HCT116 (cell line): ENCODE measurements at regions not wholly inside any gene's neighbourhood (a gene's known extent, or its start where the extent isn't known, plus 50 kb on each side); places are given as distances from the start of the nearest gene placed in this dataset.

Experiments used
- ATAC-seq: fragments of 200-7000 bp; cut with Tn5 transposase; 2 replicates; pipeline ENCODE4 v1.9.1; 2020; ENCODE audit warnings: mild to moderate bottlenecking, moderate library complexity
- BruUV-seq: library from RNA; stranded (reverse); fragments of 400-500 nt; replicated peaks from 2 replicates; lab custom pipeline; 2021; lab: Mats Ljungman, UMichigan
- CTCF ChIA-PET: fragments of 300-600 bp; sonication (Branson Sonifier 250); formaldehyde crosslinking; loops from one replicate; lab custom pipeline; 2021; ENCODE audit warnings: antibody characterized with exemption; lab: Charles Lee
- POLR2A ChIA-PET: fragments of 300-600, 350-600 bp; sonication (Branson Sonifier 250); formaldehyde crosslinking; loops from one replicate; lab custom pipeline; 2021; ENCODE audit warnings: antibody characterized with exemption; lab: Charles Lee
- RAD21 ChIA-PET, 2 experiments: fragments of 300-600 bp; sonication (Branson Sonifier 250); formaldehyde crosslinking; loops; one replicate each; lab custom pipeline; 2023; ENCODE audit warnings: low total read pairs in 2 of 2; ENCODE audit not compliant: uncharacterized antibody in 2 of 2, unreplicated experiment in 2 of 2, low non-redundant PET in 1 of 2; lab: Charles Lee
- DNase-seq: peaks from one replicate; pipeline ENCODE4 v3.0.0-alpha.2; 2010; ENCODE audit warnings: low read depth, low spot score
- H2AFZ ChIP-seq: fragments of 200-600 bp; shearing (Covaris generic), sonication (generic); 2 replicates; pipeline ENCODE4 v1.6.1; 2017; ENCODE audit warnings: low read depth, mixed run types, mixed read lengths, antibody characterized with exemption, low read length; ENCODE audit not compliant: poor library complexity, severe bottlenecking
- H3K27ac ChIP-seq: 2 replicates; pipeline ENCODE4 v1.5.1; 2012; ENCODE audit warnings: low read depth, low read length
- H3K27me3 ChIP-seq: fragments of 200-600 bp; sonication (generic); 2 replicates; pipeline ENCODE4 v1.6.1; 2016; ENCODE audit warnings: mixed run types, low read length, mixed read lengths; ENCODE audit not compliant: insufficient read depth
- H3K36me3 ChIP-seq, 2 experiments: fragments of 200-500 bp in 1 of 2; fragments of 200-600 bp in 1 of 2; sonication (Bioruptor generic) in 1 of 2; sonication (generic) in 1 of 2; 2 replicates each; pipeline versions ENCODE4 v1.5.1 to v1.6.1; 2014 to 2016; ENCODE audit warnings: low read length in 2 of 2, inconsistent platforms in 1 of 2, mixed read lengths in 1 of 2, mixed run types in 1 of 2; ENCODE audit not compliant: insufficient read depth in 2 of 2, control insufficient read depth in 1 of 2
- H3K4me1 ChIP-seq, 2 experiments: fragments of 200-600 bp in 1 of 2; sonication (generic) in 1 of 2; 2 replicates each; pipeline versions ENCODE4 v1.5.1 to v1.6.1; 2012 to 2017; ENCODE audit warnings: low read length in 2 of 2, inconsistent platforms in 1 of 2, mild to moderate bottlenecking in 1 of 2, mixed read lengths in 1 of 2, mixed run types in 1 of 2, moderate library complexity in 1 of 2; ENCODE audit not compliant: insufficient read depth in 2 of 2, control insufficient read depth in 1 of 2
- H3K4me2 ChIP-seq: fragments of 200-600 bp; sonication (generic); 2 replicates; pipeline ENCODE4 v1.6.1; 2017; ENCODE audit warnings: mixed run types, low read length, mixed read lengths
- H3K4me3 ChIP-seq, 2 experiments: fragments of 200-600 bp in 1 of 2; sonication (generic) in 1 of 2; replicated peaks in 1 of 2; 2 replicates each; pipeline ENCODE4 v1.5.1; 2011 to 2016; ENCODE audit warnings: low read length in 2 of 2, control low read depth in 1 of 2, low read depth in 1 of 2, mild to moderate bottlenecking in 1 of 2, mixed read lengths in 1 of 2, mixed run types in 1 of 2
- H3K79me2 ChIP-seq: fragments of 200-600 bp; sonication (generic); 2 replicates; pipeline ENCODE4 v1.6.1; 2017; ENCODE audit warnings: mild to moderate bottlenecking, mixed run types, low read length, moderate library complexity, mixed read lengths; ENCODE audit not compliant: insufficient read depth
- H3K9ac ChIP-seq: fragments of 200-600 bp; sonication (generic); 2 replicates; pipeline ENCODE4 v1.6.1; 2016; ENCODE audit warnings: low read length, mixed read lengths
- H3K9me2 ChIP-seq: fragments of 200-600 bp; sonication (generic), shearing (Covaris generic); 2 replicates; pipeline ENCODE4 v1.6.1; 2017; ENCODE audit warnings: mixed run types, mild to moderate bottlenecking, moderate library complexity; ENCODE audit not compliant: insufficient read depth
- H3K9me3 ChIP-seq, 2 experiments: fragments of 200-500 bp in 1 of 2; fragments of 200-600 bp in 1 of 2; sonication (Bioruptor generic) in 1 of 2; sonication (generic) in 1 of 2; 2 replicates each; pipeline ENCODE4 v1.6.1; 2014 to 2017; ENCODE audit warnings: low read length in 2 of 2, mixed read lengths in 2 of 2, inconsistent platforms in 1 of 2, low read depth in 1 of 2, mild to moderate bottlenecking in 1 of 2, mixed run types in 1 of 2, moderate library complexity in 1 of 2; ENCODE audit not compliant: control insufficient read depth in 1 of 2, insufficient read depth in 1 of 2
- H4K20me1 ChIP-seq: fragments of 200-600 bp; sonication (generic), shearing (Covaris generic); 2 replicates; pipeline ENCODE4 v1.6.1; 2017; ENCODE audit warnings: mixed run types, mild to moderate bottlenecking, moderate library complexity; ENCODE audit not compliant: insufficient read depth
- CEBPB ChIP-seq: IDR thresholded peaks from 2 replicates; pipeline ENCODE4 v1.6.1; 2012; ENCODE audit warnings: low read depth
- ELF1 ChIP-seq: IDR thresholded peaks from 2 replicates; pipeline ENCODE4 v1.6.1; 2012; ENCODE audit warnings: low read depth, borderline replicate concordance
- EZH2phosphoT487 ChIP-seq: fragments of 200-600 bp; IDR thresholded peaks from 2 replicates; pipeline ENCODE4 v1.6.1; 2018; ENCODE audit warnings: antibody characterized with exemption, borderline replicate concordance
- FOSL1 ChIP-seq: IDR thresholded peaks from 2 replicates; pipeline ENCODE4 v1.6.1; 2012; ENCODE audit warnings: low read depth
- REST ChIP-seq: IDR thresholded peaks from 2 replicates; pipeline ENCODE4 v1.6.1; 2012; ENCODE audit warnings: low read depth
- SIN3A ChIP-seq: IDR thresholded peaks from 2 replicates; pipeline ENCODE4 v1.6.1; 2012; ENCODE audit warnings: low read depth
- ZFX ChIP-seq: fragments of 450-650 bp; IDR thresholded peaks from 2 replicates; pipeline ENCODE4 v1.6.1; 2017
- ZNF274 ChIP-seq: fragments of 200-500 bp; sonication (Bioruptor generic); IDR thresholded peaks from 2 replicates; pipeline ENCODE4 v1.6.1; 2014; ENCODE audit warnings: mild to moderate bottlenecking, low read depth, low read length, inconsistent platforms
- intact Hi-C: fragments of 100-400 bp; cut with micrococcal nuclease; formaldehyde crosslinking; loops from 2 replicates; pipeline ENCODE4 v1.10.0; 2022

- DNase-seq, result no peak
- no peak overlapping the region for H2AFZ ChIP-seq
- ChIA-PET RAD21 (no interaction called here), POLR2A (no interaction called here)
- H3K4me3 ChIP-seq, result no peak overlapping the region
- no peaks in the 10 kb centered on the region for H3K27me3 ChIP-seq
- no peak overlapping the region for H3K4me2 ChIP-seq
- H3K4me1 ChIP-seq, result peaks cover 3 to 18% of the 10 kb centered on the region in 2 experiments; a peak in 3 of 4 replicates
- H3K9me2 ChIP-seq, result no peaks in the 10 kb centered on the region
- no peaks in the 10 kb centered on the region for H3K79me2 ChIP-seq
- no peak overlapping the region for H3K9ac ChIP-seq
- H3K9me3 ChIP-seq, result no peaks in the 10 kb centered on the region
- TF ChIP-seq EZH2phosphoT487, result no peak
- TF ChIP-seq SIN3A, result no peak
- TF ChIP-seq FOSL1, result no peak
- TF ChIP-seq ZFX, result no peak
- no peak for TF ChIP-seq ELF1
- TF ChIP-seq REST, result no peak
- no peak for TF ChIP-seq ZNF274
- TF ChIP-seq CEBPB, result no peak
- TF ChIP-seq, all 23 proteins: peak for 0
- intact Hi-C loops, result no loop called here
- H3K36me3 ChIP-seq, result no peaks in the 10 kb centered on the region
- ATAC-seq, result no peak
- CTCF ChIA-PET, result interaction anchor here (1.3 kb wide), 1 partner anchor 15 kb away, joined by 6 read pairs; no protein-coding TSS in a partner anchor
- H4K20me1 ChIP-seq, result no peaks in the 10 kb centered on the region
- no TSS peak for BruUV-seq
- H3K27ac ChIP-seq, result no peak overlapping the region
Observed at GRCh38 chr11:10381736-10382135, 73.3 kb upstream of the AMPD3 start.
